Smooth muscle cell (in vitro differentiated cells): ENCODE measurements at regions not wholly inside any gene's neighbourhood (a gene's known extent, or its start where the extent isn't known, plus 50 kb on each side); places are given as distances from the start of the nearest gene placed in this dataset.
A peak's percentile ranks its signal among the peaks of the same experiment; 100 is the strongest.

Experiments used
- DNase-seq: peaks from one replicate; lab custom pipeline; 2025; ENCODE audit not compliant: unreplicated experiment; lab: John Stamatoyannopoulos, UW
- H2AFZ ChIP-seq: fragments of 200-600 bp; sonication (generic); 2 replicates; pipeline ENCODE4 v1.6.0; 2016; ENCODE audit warnings: antibody characterized with exemption, low read depth, mild to moderate bottlenecking
- H3F3A ChIP-seq: fragments of 200-600 bp; sonication (generic); 2 replicates; pipeline ENCODE4 v1.6.0; 2017; ENCODE audit warnings: antibody characterized with exemption, low read depth
- H3K27ac ChIP-seq: fragments of 200-600 bp; sonication (generic); 2 replicates; pipeline ENCODE4 v1.5.1; 2016; ENCODE audit warnings: low read depth, mild to moderate bottlenecking
- H3K27me3 ChIP-seq: fragments of 200-600 bp; sonication (generic); 2 replicates; pipeline ENCODE4 v1.6.1; 2016; ENCODE audit warnings: low read depth, mild to moderate bottlenecking
- H3K36me3 ChIP-seq: fragments of 200-600 bp; sonication (generic); 2 replicates; pipeline ENCODE4 v1.5.1; 2016; ENCODE audit warnings: low read depth
- H3K4me1 ChIP-seq: fragments of 200-600 bp; sonication (generic); 2 replicates; pipeline ENCODE4 v1.5.1; 2016; ENCODE audit warnings: low read depth
- H3K4me2 ChIP-seq: fragments of 200-600 bp; sonication (generic); 2 replicates; pipeline ENCODE4 v1.6.0; 2016; ENCODE audit warnings: mild to moderate bottlenecking
- H3K4me3 ChIP-seq: fragments of 200-600 bp; sonication (generic); 2 replicates; pipeline ENCODE4 v1.5.1; 2016; ENCODE audit warnings: mild to moderate bottlenecking
- H3K79me2 ChIP-seq: fragments of 200-600 bp; sonication (generic); 2 replicates; pipeline ENCODE4 v1.6.0; 2016; ENCODE audit warnings: low read depth, mild to moderate bottlenecking
- H3K9ac ChIP-seq: fragments of 200-600 bp; sonication (generic); 2 replicates; pipeline ENCODE4 v1.6.0; 2016; ENCODE audit warnings: low read depth
- H3K9me3 ChIP-seq: fragments of 200-600 bp; sonication (generic); replicated peaks from 2 replicates; pipeline ENCODE4 v1.5.1; 2016; ENCODE audit warnings: low read depth
- H4K20me1 ChIP-seq: fragments of 200-600 bp; sonication (generic); 2 replicates; pipeline ENCODE4 v1.6.0; 2016; ENCODE audit warnings: low read depth
- WGBS: methylation state at CpG from one replicate; pipeline ENCODE4 v1.1.7; 2016; ENCODE audit warnings: low lambda C conversion rate; 5-methylcytosine and 5-hydroxymethylcytosine counted together
- TF ChIP-seq, protein P1 (sequence below): fragments of 200-600 bp; sonication (generic); IDR thresholded peaks from 2 replicates; pipeline ENCODE4 v1.5.1; 2017; ENCODE audit warnings: borderline replicate concordance, mild to moderate bottlenecking, antibody characterized with exemption; ENCODE audit not compliant: insufficient read depth, poor library complexity, severe bottlenecking

DNA sequence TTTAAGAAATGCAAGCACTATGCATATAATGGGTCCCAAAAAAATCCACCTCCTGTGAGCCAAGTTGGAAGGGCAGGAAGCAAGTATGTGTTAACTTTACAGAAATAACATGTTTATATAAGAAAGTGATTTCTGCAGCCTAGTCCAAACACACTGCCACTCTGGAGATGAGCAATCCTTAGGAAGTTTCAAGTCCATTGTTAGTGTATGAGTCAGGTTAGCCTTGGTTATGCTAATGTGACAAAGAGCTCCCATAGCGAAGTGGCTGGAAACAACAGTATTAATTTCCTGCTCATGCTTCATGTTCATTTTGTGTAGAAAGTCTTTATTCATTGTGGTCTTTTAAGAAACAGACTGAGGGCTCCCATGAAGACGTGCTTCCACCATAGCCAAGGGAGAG lies 121.4 kb downstream of the TBXT start:
- H3K27me3 ChIP-seq = no peaks in the 10 kb centered on the region
- peaks cover 14% of the 10 kb centered on the region for H3F3A ChIP-seq
- H2AFZ ChIP-seq = no peak overlapping the region
- peaks cover 7% of the 10 kb centered on the region for H3K4me1 ChIP-seq
- no peaks in the 10 kb centered on the region for H3K79me2 ChIP-seq
- 43% methylated on average over 2 of the region's 2 CpGs for WGBS
- DNase-seq = no peak
- H3K9me3 ChIP-seq = no peaks in the 10 kb centered on the region
- H3K27ac ChIP-seq = peak overlapping the region; percentile 36
- H3K4me3 ChIP-seq = no peak overlapping the region
- H3K4me2 ChIP-seq = peak overlapping the region; percentile 45
- no peaks in the 10 kb centered on the region for H4K20me1 ChIP-seq
- H3K9ac ChIP-seq = no peak overlapping the region
- TF ChIP-seq, protein P1, sequence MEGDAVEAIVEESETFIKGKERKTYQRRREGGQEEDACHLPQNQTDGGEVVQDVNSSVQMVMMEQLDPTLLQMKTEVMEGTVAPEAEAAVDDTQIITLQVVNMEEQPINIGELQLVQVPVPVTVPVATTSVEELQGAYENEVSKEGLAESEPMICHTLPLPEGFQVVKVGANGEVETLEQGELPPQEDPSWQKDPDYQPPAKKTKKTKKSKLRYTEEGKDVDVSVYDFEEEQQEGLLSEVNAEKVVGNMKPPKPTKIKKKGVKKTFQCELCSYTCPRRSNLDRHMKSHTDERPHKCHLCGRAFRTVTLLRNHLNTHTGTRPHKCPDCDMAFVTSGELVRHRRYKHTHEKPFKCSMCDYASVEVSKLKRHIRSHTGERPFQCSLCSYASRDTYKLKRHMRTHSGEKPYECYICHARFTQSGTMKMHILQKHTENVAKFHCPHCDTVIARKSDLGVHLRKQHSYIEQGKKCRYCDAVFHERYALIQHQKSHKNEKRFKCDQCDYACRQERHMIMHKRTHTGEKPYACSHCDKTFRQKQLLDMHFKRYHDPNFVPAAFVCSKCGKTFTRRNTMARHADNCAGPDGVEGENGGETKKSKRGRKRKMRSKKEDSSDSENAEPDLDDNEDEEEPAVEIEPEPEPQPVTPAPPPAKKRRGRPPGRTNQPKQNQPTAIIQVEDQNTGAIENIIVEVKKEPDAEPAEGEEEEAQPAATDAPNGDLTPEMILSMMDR = no peak
- H3K36me3 ChIP-seq = no peaks in the 10 kb centered on the region

DNA sequence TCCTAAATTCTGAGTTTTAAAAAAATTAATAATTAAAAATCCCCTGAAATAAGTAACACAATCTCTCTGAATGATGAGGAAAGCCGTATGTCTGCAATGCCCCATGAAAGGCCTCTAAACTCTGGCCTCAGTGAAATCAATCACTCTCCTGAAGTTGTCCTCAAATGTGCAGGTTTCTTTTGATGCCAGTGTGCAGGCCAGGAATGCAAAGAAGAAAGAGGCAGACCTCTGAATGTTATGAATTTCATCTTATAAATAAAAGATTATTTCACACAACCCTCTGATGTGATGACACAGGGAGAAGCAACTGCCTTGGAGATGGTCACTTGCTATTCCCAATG lies 121.8 kb downstream of the TBXT start:
- TF ChIP-seq, protein P1 = no peak
- Histone ChIP-seq H4K20me1 (no peaks in the 10 kb centered on the region), H3F3A (peaks cover 14% of the 10 kb centered on the region), H3K4me3 (no peak overlapping the region), H3K4me2 (peak overlapping the region; percentile 45), H3K79me2 (no peaks in the 10 kb centered on the region), H3K27ac (peak overlapping the region; percentile 36), H3K27me3 (no peaks in the 10 kb centered on the region), H3K9me3 (no peaks in the 10 kb centered on the region), H3K4me1 (peaks cover 6% of the 10 kb centered on the region), H2AFZ (no peak overlapping the region), H3K9ac (no peak overlapping the region), H3K36me3 (no peaks in the 10 kb centered on the region)
- DNase-seq = no peak
- 86% methylated on average over 1 of the region's 1 CpG for WGBS

DNA sequence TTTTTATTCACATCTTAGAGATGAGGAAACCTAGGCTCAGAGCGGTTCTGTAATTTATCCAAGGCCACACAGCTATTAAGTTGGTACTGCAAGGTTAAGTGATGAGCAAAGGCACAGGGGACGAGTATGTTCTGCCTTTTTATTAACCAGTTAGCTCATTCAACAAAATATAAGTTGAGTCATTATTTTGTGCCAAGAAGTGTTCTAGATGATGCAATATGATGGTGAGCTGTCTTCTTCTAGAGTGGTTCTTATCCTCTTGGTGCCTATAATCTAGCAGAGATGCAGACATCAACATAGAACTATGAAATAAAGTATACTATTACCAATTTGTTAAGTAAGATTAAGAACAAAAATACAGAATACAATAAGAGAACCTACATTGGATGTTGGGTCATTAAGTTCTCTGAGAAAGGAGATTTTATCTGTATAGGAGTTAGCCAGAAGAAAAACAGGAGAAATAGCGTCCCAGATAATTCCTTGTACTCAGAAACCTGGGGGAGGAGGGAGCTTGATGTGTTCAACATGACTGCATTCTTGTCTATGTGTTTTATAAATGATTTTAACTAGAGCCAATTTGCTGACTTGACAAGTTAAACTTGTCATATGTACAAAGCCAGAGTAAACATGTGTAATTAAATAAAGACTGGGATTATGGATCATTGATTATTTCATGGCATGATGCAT lies 122.3 kb downstream of the TBXT start:
- H3K9ac ChIP-seq = no peak overlapping the region
- WGBS = 72% methylated on average over 3 of the region's 3 CpGs

More for the DNA sequence above, 122.3 kb downstream of the TBXT start:
- H3K79me2 ChIP-seq = no peaks in the 10 kb centered on the region
- no peaks in the 10 kb centered on the region for H4K20me1 ChIP-seq
- no peak overlapping the region for H2AFZ ChIP-seq
- peaks cover 14% of the 10 kb centered on the region for H3F3A ChIP-seq
- no peak overlapping the region for H3K4me3 ChIP-seq
- TF ChIP-seq, protein P1 = no peak
- H3K36me3 ChIP-seq = no peaks in the 10 kb centered on the region
- H3K27ac ChIP-seq = peak overlapping the region; percentile 36
- H3K4me1 ChIP-seq = peaks cover 4% of the 10 kb centered on the region
- no peak for DNase-seq
- H3K9me3 ChIP-seq = no peaks in the 10 kb centered on the region
- H3K27me3 ChIP-seq = no peaks in the 10 kb centered on the region
- H3K4me2 ChIP-seq = peak overlapping the region; percentile 45
